ENCODE measurements at regions not wholly inside any gene's neighbourhood (a gene's known extent, or its start where the extent isn't known, plus 50 kb on each side); places are given as distances from the start of the nearest gene placed in this dataset.

- DNase-seq (ENCODE audit: extremely low read depth, low read depth): no peak
- no peak for TF ChIP-seq CTCF (IDR thresholded peaks at IDR 0.05; ENCODE audit: low read depth, low read length)
Measured at GRCh38 chr16:55204069-55204468, 119.9 kb upstream of the IRX6 start.

DNA sequence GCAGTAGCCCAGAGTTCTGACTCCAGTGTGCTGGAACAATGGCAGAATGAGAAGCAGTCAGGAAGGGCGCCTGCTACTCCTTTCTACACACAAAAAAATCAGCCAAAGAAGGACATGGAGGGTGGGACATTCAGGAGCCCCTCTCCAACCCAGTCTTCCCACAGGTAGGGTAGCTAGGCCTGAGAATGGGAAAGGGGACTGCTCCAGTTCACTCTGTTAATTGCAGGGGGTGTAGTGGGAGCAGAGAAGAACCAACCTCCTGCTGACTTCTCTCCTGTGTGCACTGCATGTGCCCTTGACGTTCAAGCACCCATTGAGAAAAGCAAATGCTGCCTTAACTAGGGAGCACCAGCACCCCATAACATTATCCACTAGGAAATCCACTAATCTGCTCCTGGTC, 119.1 kb upstream of the IRX6 start:
- no peak for TF ChIP-seq CTCF (IDR thresholded peaks at IDR 0.05; ENCODE audit: low read depth, low read length)
- no peak for DNase-seq (ENCODE audit: extremely low read depth, low read depth)

DNA sequence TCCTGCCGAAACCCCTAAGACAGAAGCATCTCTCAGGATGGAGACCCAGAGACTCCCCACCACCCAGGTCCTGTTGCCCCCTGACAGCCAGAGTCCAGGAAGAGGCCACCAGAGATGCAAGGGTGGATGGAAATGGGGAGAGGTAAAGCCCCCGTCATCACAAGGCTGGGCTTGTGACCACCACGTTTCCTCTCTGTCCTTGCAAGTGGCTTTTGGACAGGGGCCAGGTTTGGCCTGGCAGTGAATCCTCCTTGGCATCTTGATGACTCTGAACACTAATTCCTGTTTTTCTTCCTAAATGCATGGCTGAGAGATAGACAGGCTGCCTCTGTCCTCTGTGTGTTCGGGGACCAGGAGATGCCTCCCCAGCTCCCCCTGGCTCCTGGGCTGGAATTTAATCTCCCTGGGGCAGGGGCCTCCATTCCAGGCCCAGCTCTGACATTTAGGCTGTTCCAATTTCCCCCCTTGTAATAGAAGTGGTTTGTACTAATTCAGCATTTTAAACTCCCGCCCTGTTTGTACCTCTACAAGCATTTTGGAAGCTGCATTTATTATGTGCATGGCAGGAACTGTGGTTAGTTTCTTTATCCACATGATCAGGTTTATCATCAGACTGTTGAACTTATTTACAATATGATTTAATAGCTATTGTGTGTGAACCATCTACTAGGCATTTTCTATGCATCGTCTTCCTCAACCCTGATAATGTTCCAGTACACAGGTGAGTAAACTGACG, 116.1 kb upstream of the IRX6 start:
- no peak for DNase-seq (ENCODE audit: extremely low read depth, low read depth)

DNA sequence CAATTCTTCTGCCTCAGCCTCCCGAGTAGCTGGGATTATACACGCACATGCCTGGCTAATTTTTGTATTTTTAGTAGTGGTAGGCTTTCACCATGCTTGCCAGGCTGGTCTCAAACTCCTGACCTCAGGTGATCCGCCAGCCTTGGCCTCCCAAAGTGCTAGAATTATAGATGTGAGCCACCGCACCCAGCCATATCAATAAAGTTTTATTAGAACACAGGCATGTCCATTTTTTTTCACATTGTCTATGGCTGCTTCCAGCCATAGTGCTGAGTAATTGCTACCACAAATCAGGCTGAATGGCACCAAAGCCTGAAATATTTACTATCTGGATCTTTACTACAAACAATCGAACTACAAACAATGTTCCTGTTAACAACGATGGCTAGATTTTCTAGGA, 114.4 kb upstream of the IRX6 start:
- TF ChIP-seq CTCF (IDR thresholded peaks at IDR 0.05; ENCODE audit: low read depth, low read length): no peak
- DNase-seq (ENCODE audit: extremely low read depth, low read depth): no peak

More for the DNA sequence above, 116.1 kb upstream of the IRX6 start:
- no peak; the same call in 1 of the 2 replicates for TF ChIP-seq CTCF (IDR thresholded peaks at IDR 0.05; ENCODE audit: low read depth, low read length)

- DNase-seq (ENCODE audit: extremely low read depth, low read depth): no peak
- no peak for TF ChIP-seq CTCF (IDR thresholded peaks at IDR 0.05; ENCODE audit: low read depth, low read length)
Measured at GRCh38 chr16:55212791-55213190, 111.2 kb upstream of the IRX6 start.

- no peak for TF ChIP-seq CTCF (IDR thresholded peaks at IDR 0.05; ENCODE audit: low read depth, low read length)
- DNase-seq (ENCODE audit: extremely low read depth, low read depth): no peak
Measured at GRCh38 chr16:55214412-55214811, 109.6 kb upstream of the IRX6 start.

- TF ChIP-seq CTCF (IDR thresholded peaks at IDR 0.05; ENCODE audit: low read depth, low read length): no peak
Measured at GRCh38 chr16:55214974-55215494, 109.0 kb upstream of the IRX6 start.

More at GRCh38 chr16:55214974-55215494, 109.0 kb upstream of the IRX6 start:
- DNase-seq (ENCODE audit: extremely low read depth, low read depth): no peak
